ENCODE measurements at regions not wholly inside any gene's neighbourhood (a gene's known extent, or its start where the extent isn't known, plus 50 kb on each side); places are given as distances from the start of the nearest gene placed in this dataset.

GRCh38 chr7:52791176-52791700 lies 244.2 kb upstream of the POM121L12 start:
- Histone ChIP-seq H3K36me3 (ENCODE audit: control insufficient read depth in 2 of 2, insufficient read depth in 2 of 2, low read length in 2 of 2) (no peaks in the 10 kb centered on the region), H3K27me3 (ENCODE audit: control insufficient read depth in 2 of 2, insufficient read depth in 2 of 2, low read length in 2 of 2) (no peaks in the 10 kb centered on the region), H3K9ac (ENCODE audit: low read depth in 1 of 2, low read length in 2 of 2) (no peak overlapping the region), H3K4me3 (ENCODE audit: low read length in 2 of 2) (no peak overlapping the region), H3K27ac (ENCODE audit: low read depth in 2 of 2, low read length in 2 of 2) (no peak overlapping the region), H3K4me1 (ENCODE audit: control insufficient read depth in 2 of 2, insufficient read depth in 2 of 2, low read length in 2 of 2) (no peaks in the 10 kb centered on the region), H3K9me3 (ENCODE audit: control insufficient read depth in 2 of 2, low read length in 2 of 2) (no peaks in the 10 kb centered on the region)

GRCh38 chr7:52786174-52786573 lies 249.3 kb upstream of the POM121L12 start:
- Histone ChIP-seq H3K27ac (ENCODE audit: low read depth in 2 of 2, low read length in 2 of 2) (no peak overlapping the region), H3K4me1 (ENCODE audit: control insufficient read depth in 2 of 2, insufficient read depth in 2 of 2, low read length in 2 of 2) (no peaks in the 10 kb centered on the region), H3K36me3 (ENCODE audit: control insufficient read depth in 2 of 2, insufficient read depth in 2 of 2, low read length in 2 of 2) (no peaks in the 10 kb centered on the region), H3K9me3 (ENCODE audit: control insufficient read depth in 2 of 2, low read length in 2 of 2) (no peaks in the 10 kb centered on the region), H3K27me3 (ENCODE audit: control insufficient read depth in 2 of 2, insufficient read depth in 2 of 2, low read length in 2 of 2) (no peaks in the 10 kb centered on the region), H3K9ac (ENCODE audit: low read depth in 1 of 2, low read length in 2 of 2) (no peak overlapping the region), H3K4me3 (ENCODE audit: low read length in 2 of 2) (no peak overlapping the region)

GRCh38 chr7:52782348-52782747 lies 253.1 kb upstream of the POM121L12 start:
- Histone ChIP-seq H3K9ac (ENCODE audit: low read depth in 1 of 2, low read length in 2 of 2) (no peak overlapping the region), H3K27ac (ENCODE audit: low read depth in 2 of 2, low read length in 2 of 2) (no peak overlapping the region), H3K4me1 (ENCODE audit: control insufficient read depth in 2 of 2, insufficient read depth in 2 of 2, low read length in 2 of 2) (no peaks in the 10 kb centered on the region), H3K27me3 (ENCODE audit: control insufficient read depth in 2 of 2, insufficient read depth in 2 of 2, low read length in 2 of 2) (no peaks in the 10 kb centered on the region), H3K36me3 (ENCODE audit: control insufficient read depth in 2 of 2, insufficient read depth in 2 of 2, low read length in 2 of 2) (no peaks in the 10 kb centered on the region), H3K9me3 (ENCODE audit: control insufficient read depth in 2 of 2, low read length in 2 of 2) (no peaks in the 10 kb centered on the region), H3K4me3 (ENCODE audit: low read length in 2 of 2) (no peak overlapping the region)

DNA sequence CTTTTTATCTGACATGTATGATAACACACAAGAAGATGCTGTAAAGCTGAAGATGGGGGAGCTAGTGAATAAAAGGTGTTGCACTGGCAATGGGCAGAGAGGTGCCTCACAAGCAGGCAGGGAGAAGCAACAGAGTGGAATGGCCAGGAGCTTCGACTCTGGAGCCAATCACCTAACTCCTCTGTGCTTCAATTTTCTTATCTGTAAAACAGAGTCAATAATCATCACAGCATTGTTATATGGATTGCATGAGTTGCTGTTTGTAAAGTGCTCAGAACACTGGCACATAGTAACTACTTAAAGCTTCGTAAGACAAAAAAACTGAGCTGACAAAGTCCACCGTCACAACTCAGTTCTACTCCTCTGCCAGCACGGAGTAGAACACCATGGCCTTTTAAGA lies 254.2 kb upstream of the POM121L12 start:
- no peaks in the 10 kb centered on the region for H3K9me3 ChIP-seq (ENCODE audit: control insufficient read depth in 2 of 2, low read length in 2 of 2)
- H3K36me3 ChIP-seq (ENCODE audit: control insufficient read depth in 2 of 2, insufficient read depth in 2 of 2, low read length in 2 of 2) = no peaks in the 10 kb centered on the region
- peak overlapping the region in 1 of 2 donors; percentile 16 for H3K4me3 ChIP-seq (ENCODE audit: low read length in 2 of 2)
- H3K9ac ChIP-seq (ENCODE audit: low read depth in 1 of 2, low read length in 2 of 2) = no peak overlapping the region
- no peak overlapping the region for H3K27ac ChIP-seq (ENCODE audit: low read depth in 2 of 2, low read length in 2 of 2)
- no peaks in the 10 kb centered on the region for H3K4me1 ChIP-seq (ENCODE audit: control insufficient read depth in 2 of 2, insufficient read depth in 2 of 2, low read length in 2 of 2)
- H3K27me3 ChIP-seq (ENCODE audit: control insufficient read depth in 2 of 2, insufficient read depth in 2 of 2, low read length in 2 of 2) = no peaks in the 10 kb centered on the region

DNA sequence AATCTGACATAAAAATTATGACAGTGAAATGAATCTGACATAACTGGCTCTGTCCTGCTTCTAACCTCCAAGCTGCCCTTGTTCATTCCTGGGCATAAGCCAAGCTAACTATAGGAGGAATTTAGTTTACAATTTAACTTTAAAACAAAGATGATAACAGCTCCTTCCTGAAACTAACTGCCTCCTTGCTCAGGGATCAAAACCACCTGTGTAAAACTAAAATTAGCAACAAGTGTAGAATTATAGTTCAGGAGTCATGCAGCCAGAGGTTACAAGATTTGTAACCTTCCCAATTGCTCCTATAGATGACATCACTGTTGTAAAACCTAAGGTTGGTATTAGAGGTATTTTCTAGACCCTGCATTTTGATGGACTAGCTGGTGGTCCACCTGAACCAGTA lies 256.4 kb upstream of the POM121L12 start:
- H3K4me3 ChIP-seq (ENCODE audit: low read length in 2 of 2) = no peak overlapping the region
- H3K9me3 ChIP-seq (ENCODE audit: control insufficient read depth in 2 of 2, low read length in 2 of 2) = no peaks in the 10 kb centered on the region
- no peaks in the 10 kb centered on the region for H3K27me3 ChIP-seq (ENCODE audit: control insufficient read depth in 2 of 2, insufficient read depth in 2 of 2, low read length in 2 of 2)
- no peak overlapping the region for H3K27ac ChIP-seq (ENCODE audit: low read depth in 2 of 2, low read length in 2 of 2)
- no peaks in the 10 kb centered on the region for H3K36me3 ChIP-seq (ENCODE audit: control insufficient read depth in 2 of 2, insufficient read depth in 2 of 2, low read length in 2 of 2)
- H3K9ac ChIP-seq (ENCODE audit: low read depth in 1 of 2, low read length in 2 of 2) = no peak overlapping the region
- no peaks in the 10 kb centered on the region for H3K4me1 ChIP-seq (ENCODE audit: control insufficient read depth in 2 of 2, insufficient read depth in 2 of 2, low read length in 2 of 2)

DNA sequence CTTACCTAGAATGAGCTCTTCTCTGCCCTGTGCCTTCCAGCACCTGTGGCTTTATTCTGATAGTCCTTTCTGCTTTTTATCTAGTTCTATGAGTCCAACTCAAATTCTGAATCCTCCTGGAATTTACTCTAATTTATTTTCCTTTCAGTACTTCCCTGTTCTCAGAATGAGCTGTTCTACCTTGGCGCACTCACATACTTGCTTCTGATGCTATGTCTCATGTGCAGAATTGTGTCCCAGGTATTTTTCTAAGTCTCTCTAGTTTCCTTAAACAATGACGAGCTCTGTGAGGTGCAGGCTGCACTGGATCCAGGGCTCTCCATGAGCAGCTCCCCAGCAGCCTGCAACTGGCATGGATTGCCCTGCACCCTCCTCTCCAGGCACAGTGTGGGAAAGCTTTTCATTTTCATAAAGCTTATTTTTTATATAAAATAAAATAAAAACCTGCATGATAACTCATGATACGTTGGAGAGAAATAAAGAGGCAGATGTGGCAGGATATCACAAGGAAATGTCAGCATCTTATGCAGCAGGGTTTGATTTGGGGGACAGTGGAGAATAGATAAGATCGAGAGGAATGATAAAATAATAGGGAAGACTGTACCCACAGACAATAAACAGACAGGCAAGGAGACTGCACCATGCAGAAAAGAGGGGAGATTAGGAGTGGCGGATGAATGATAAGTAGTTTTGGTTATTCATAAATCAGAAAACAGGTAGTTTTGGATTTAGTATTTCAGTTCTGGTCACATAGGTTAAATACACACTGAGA lies 258.2 kb upstream of the POM121L12 start:
- H3K4me3 ChIP-seq (ENCODE audit: low read length in 2 of 2) = no peak overlapping the region
- no peaks in the 10 kb centered on the region for H3K36me3 ChIP-seq (ENCODE audit: control insufficient read depth in 2 of 2, insufficient read depth in 2 of 2, low read length in 2 of 2)
- no peak overlapping the region for H3K27ac ChIP-seq (ENCODE audit: low read depth in 2 of 2, low read length in 2 of 2)
- H3K27me3 ChIP-seq (ENCODE audit: control insufficient read depth in 2 of 2, insufficient read depth in 2 of 2, low read length in 2 of 2) = no peaks in the 10 kb centered on the region
- H3K9me3 ChIP-seq (ENCODE audit: control insufficient read depth in 2 of 2, low read length in 2 of 2) = no peaks in the 10 kb centered on the region
- no peak overlapping the region for H3K9ac ChIP-seq (ENCODE audit: low read depth in 1 of 2, low read length in 2 of 2)
- H3K4me1 ChIP-seq (ENCODE audit: control insufficient read depth in 2 of 2, insufficient read depth in 2 of 2, low read length in 2 of 2) = no peaks in the 10 kb centered on the region

- Histone ChIP-seq H3K36me3 (ENCODE audit: control insufficient read depth in 2 of 2, insufficient read depth in 2 of 2, low read length in 2 of 2) (no peaks in the 10 kb centered on the region), H3K27ac (ENCODE audit: low read depth in 2 of 2, low read length in 2 of 2) (no peak overlapping the region)
Observed at GRCh38 chr7:52775876-52776275, 259.6 kb upstream of the POM121L12 start.

GRCh38 chr7:52771177-52771576 lies 264.3 kb upstream of the POM121L12 start:
- no peaks in the 10 kb centered on the region for H3K4me1 ChIP-seq (ENCODE audit: control insufficient read depth in 2 of 2, insufficient read depth in 2 of 2, low read length in 2 of 2)
- H3K9ac ChIP-seq (ENCODE audit: low read depth in 1 of 2, low read length in 2 of 2) = no peak overlapping the region
- no peak overlapping the region for H3K4me3 ChIP-seq (ENCODE audit: low read length in 2 of 2)
- no peaks in the 10 kb centered on the region for H3K9me3 ChIP-seq (ENCODE audit: control insufficient read depth in 2 of 2, low read length in 2 of 2)
- H3K27me3 ChIP-seq (ENCODE audit: control insufficient read depth in 2 of 2, insufficient read depth in 2 of 2, low read length in 2 of 2) = no peaks in the 10 kb centered on the region
- no peak overlapping the region for H3K27ac ChIP-seq (ENCODE audit: low read depth in 2 of 2, low read length in 2 of 2)
- no peaks in the 10 kb centered on the region for H3K36me3 ChIP-seq (ENCODE audit: control insufficient read depth in 2 of 2, insufficient read depth in 2 of 2, low read length in 2 of 2)

More at GRCh38 chr7:52775876-52776275, 259.6 kb upstream of the POM121L12 start:
- no peak overlapping the region for H3K9ac ChIP-seq (ENCODE audit: low read depth in 1 of 2, low read length in 2 of 2)
- H3K9me3 ChIP-seq (ENCODE audit: control insufficient read depth in 2 of 2, low read length in 2 of 2) = no peaks in the 10 kb centered on the region
- H3K27me3 ChIP-seq (ENCODE audit: control insufficient read depth in 2 of 2, insufficient read depth in 2 of 2, low read length in 2 of 2) = no peaks in the 10 kb centered on the region
- H3K4me1 ChIP-seq (ENCODE audit: control insufficient read depth in 2 of 2, insufficient read depth in 2 of 2, low read length in 2 of 2) = no peaks in the 10 kb centered on the region
- H3K4me3 ChIP-seq (ENCODE audit: low read length in 2 of 2) = no peak overlapping the region

GRCh38 chr7:52764492-52765169 lies 270.8 kb upstream of the POM121L12 start:
- H3K4me1 ChIP-seq (ENCODE audit: control insufficient read depth in 2 of 2, insufficient read depth in 2 of 2, low read length in 2 of 2) = no peaks in the 10 kb centered on the region
- no peak overlapping the region for H3K9ac ChIP-seq (ENCODE audit: low read depth in 1 of 2, low read length in 2 of 2)
- H3K27ac ChIP-seq (ENCODE audit: low read depth in 2 of 2, low read length in 2 of 2) = no peak overlapping the region
- H3K27me3 ChIP-seq (ENCODE audit: control insufficient read depth in 2 of 2, insufficient read depth in 2 of 2, low read length in 2 of 2) = no peaks in the 10 kb centered on the region
- H3K36me3 ChIP-seq (ENCODE audit: control insufficient read depth in 2 of 2, insufficient read depth in 2 of 2, low read length in 2 of 2) = no peaks in the 10 kb centered on the region
- H3K9me3 ChIP-seq (ENCODE audit: control insufficient read depth in 2 of 2, low read length in 2 of 2) = no peaks in the 10 kb centered on the region
- no peak overlapping the region for H3K4me3 ChIP-seq (ENCODE audit: low read length in 2 of 2)

DNA sequence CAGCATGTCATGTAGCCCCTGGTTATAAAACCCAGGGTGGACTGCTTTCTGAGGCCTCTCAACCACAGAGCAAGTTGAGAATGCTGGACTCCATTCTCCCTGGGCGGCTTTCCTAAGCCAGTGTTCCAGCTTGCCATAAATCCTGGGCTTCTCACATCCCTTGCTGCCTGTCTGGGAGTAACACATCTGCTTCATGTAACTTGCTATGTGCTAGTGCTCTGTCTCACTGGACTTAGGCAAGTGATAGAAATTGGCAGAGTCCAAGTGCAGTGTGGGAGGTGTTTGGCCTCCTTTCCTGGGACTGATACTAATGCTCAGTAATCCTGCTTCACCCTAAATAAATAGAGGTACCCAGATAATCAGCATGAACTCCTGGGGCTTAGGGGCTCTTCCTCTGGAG lies 277.1 kb upstream of the POM121L12 start:
- Histone ChIP-seq H3K9me3 (ENCODE audit: control insufficient read depth in 2 of 2, low read length in 2 of 2) (no peaks in the 10 kb centered on the region), H3K27ac (ENCODE audit: low read depth in 2 of 2, low read length in 2 of 2) (no peak overlapping the region)

More for the DNA sequence above, 277.1 kb upstream of the POM121L12 start:
- Histone ChIP-seq H3K9ac (ENCODE audit: low read depth in 1 of 2, low read length in 2 of 2) (no peak overlapping the region), H3K4me3 (ENCODE audit: low read length in 2 of 2) (no peak overlapping the region), H3K4me1 (ENCODE audit: control insufficient read depth in 2 of 2, insufficient read depth in 2 of 2, low read length in 2 of 2) (no peaks in the 10 kb centered on the region), H3K27me3 (ENCODE audit: control insufficient read depth in 2 of 2, insufficient read depth in 2 of 2, low read length in 2 of 2) (no peaks in the 10 kb centered on the region), H3K36me3 (ENCODE audit: control insufficient read depth in 2 of 2, insufficient read depth in 2 of 2, low read length in 2 of 2) (no peaks in the 10 kb centered on the region)
